ENCODE measurements at regions not wholly inside any gene's neighbourhood (a gene's known extent, or its start where the extent isn't known, plus 50 kb on each side); places are given as distances from the start of the nearest gene placed in this dataset.

GRCh38 chr4:115844180-115844579 is 730.8 kb upstream of the NDST4 start:
- Histone ChIP-seq H3K4me3 (no peak overlapping the region), H3K27ac (no peak overlapping the region), H3K36me3 (no peaks in the 10 kb centered on the region), H3K4me1 (no peaks in the 10 kb centered on the region), H3K9me3 (no peaks in the 10 kb centered on the region), H3K27me3 (no peaks in the 10 kb centered on the region)
- intact Hi-C loops (cut with DNase I) = no loop called here
- TF ChIP-seq POLR2A (IDR thresholded peaks at IDR 0.05) (no peak), CTCF (IDR thresholded peaks at IDR 0.05) (no peak), EP300 (IDR thresholded peaks at IDR 0.05) (no peak), POLR2AphosphoS5 (IDR thresholded peaks at IDR 0.05) (no peak)
- DNase-seq = no peak
- 17 to 66% methylated on average over 2 of the region's 2 CpGs for WGBS, 2 donors

GRCh38 chr4:115841871-115842270 is 728.5 kb upstream of the NDST4 start:
- no peaks in the 10 kb centered on the region for H3K4me1 ChIP-seq
- H3K36me3 ChIP-seq = no peaks in the 10 kb centered on the region
- intact Hi-C loops (cut with DNase I) = no loop called here
- H3K27ac ChIP-seq = no peak overlapping the region
- no peaks in the 10 kb centered on the region for H3K27me3 ChIP-seq
- DNase-seq = no peak
- H3K9me3 ChIP-seq = no peaks in the 10 kb centered on the region
- no peak overlapping the region for H3K4me3 ChIP-seq
- TF ChIP-seq EP300 (IDR thresholded peaks at IDR 0.05) (no peak), CTCF (IDR thresholded peaks at IDR 0.05) (no peak), POLR2A (IDR thresholded peaks at IDR 0.05) (no peak), POLR2AphosphoS5 (IDR thresholded peaks at IDR 0.05) (no peak)

- Histone ChIP-seq H3K9me3 (peaks cover 0 to 3% (median 0%) of the 10 kb centered on the region in 4 donors), H3K36me3 (no peaks in the 10 kb centered on the region), H3K4me1 (no peaks in the 10 kb centered on the region), H3K27ac (no peak overlapping the region), H3K27me3 (no peaks in the 10 kb centered on the region), H3K4me3 (no peak overlapping the region)
- DNase-seq = no peak
- intact Hi-C loops (cut with DNase I) = no loop called here
- TF ChIP-seq POLR2AphosphoS5 (IDR thresholded peaks at IDR 0.05) = no peak
- TF ChIP-seq EP300 (IDR thresholded peaks at IDR 0.05) = no peak
- no peak for TF ChIP-seq CTCF (IDR thresholded peaks at IDR 0.05)
- no peak for TF ChIP-seq POLR2A (IDR thresholded peaks at IDR 0.05)
- WGBS, 2 donors = 46 to 78% methylated on average over 3 of the region's 3 CpGs
Observed at GRCh38 chr4:115834441-115834840, 721.0 kb upstream of the NDST4 start.

GRCh38 chr4:115824630-115825029 is 711.2 kb upstream of the NDST4 start:
- Histone ChIP-seq H3K4me3 (no peak overlapping the region), H3K27ac (no peak overlapping the region), H3K9me3 (no peaks in the 10 kb centered on the region), H3K36me3 (no peaks in the 10 kb centered on the region), H3K27me3 (no peaks in the 10 kb centered on the region), H3K4me1 (no peaks in the 10 kb centered on the region)
- no peak for DNase-seq
- 91 to 98% methylated on average over 1 of the region's 1 CpG for WGBS, 2 donors
- intact Hi-C loops (cut with DNase I) = no loop called here
- TF ChIP-seq EP300 (IDR thresholded peaks at IDR 0.05) (no peak), CTCF (IDR thresholded peaks at IDR 0.05) (no peak), POLR2A (IDR thresholded peaks at IDR 0.05) (no peak), POLR2AphosphoS5 (IDR thresholded peaks at IDR 0.05) (no peak)

- intact Hi-C loops (cut with DNase I) = no loop called here
- TF ChIP-seq EP300 (IDR thresholded peaks at IDR 0.05) = no peak
- TF ChIP-seq CTCF (IDR thresholded peaks at IDR 0.05) = no peak
- no peak for TF ChIP-seq POLR2AphosphoS5 (IDR thresholded peaks at IDR 0.05)
- no peak for TF ChIP-seq POLR2A (IDR thresholded peaks at IDR 0.05)
- H3K27ac ChIP-seq = no peak overlapping the region
- H3K9me3 ChIP-seq = no peaks in the 10 kb centered on the region
- no peaks in the 10 kb centered on the region for H3K4me1 ChIP-seq
- no peaks in the 10 kb centered on the region for H3K36me3 ChIP-seq
- DNase-seq = no peak
- H3K4me3 ChIP-seq = no peak overlapping the region
- no peaks in the 10 kb centered on the region for H3K27me3 ChIP-seq
Observed at GRCh38 chr4:115803825-115804224, 690.4 kb upstream of the NDST4 start.

Data from sigmoid colon (tissue), 6 donors.